ENCODE measurements at regions not wholly inside any gene's neighbourhood (a gene's known extent, or its start where the extent isn't known, plus 50 kb on each side); places are given as distances from the start of the nearest gene placed in this dataset.
A peak's percentile ranks its signal among the peaks of the same experiment; 100 is the strongest.
"Not testable (repeated sequence)": the region's sequence is repeated elsewhere in the genome, so short reads cannot be mapped to it uniquely, and the experiment has no call there.

GRCh38 chr17:62255791-62256190 is 124.6 kb upstream of the EFCAB3 start:
- H3K9me3 ChIP-seq (ENCODE audit: control insufficient read depth, insufficient read depth, low read depth, low read length); POLR2A ChIA-PET; H3K4me3 ChIP-seq (ENCODE audit: low read depth in 2 of 2, low read length in 2 of 2); intact Hi-C loops (cut with micrococcal nuclease; ENCODE audit: unreplicated experiment); BruUV-seq (replicated peaks); DNase-seq (ENCODE audit: low read depth, low spot score); in situ Hi-C loops (cut with HindIII; ENCODE audit: low pct_unique_long_range_greater_than_20kb, low sequenced_read_pairs); CTCF ChIA-PET; H3K4me1 ChIP-seq (ENCODE audit: control insufficient read depth, insufficient read depth, low read length); ATAC-seq; H3K27ac ChIP-seq (ENCODE audit: low read length); H3K36me3 ChIP-seq (ENCODE audit: control insufficient read depth, insufficient read depth, low read length); H3K27me3 ChIP-seq (ENCODE audit: control insufficient read depth, insufficient read depth, low read length): not testable (repeated sequence)

GRCh38 chr17:62242076-62242475 is 138.3 kb upstream of the EFCAB3 start:
- in situ Hi-C loops (cut with HindIII; ENCODE audit: low pct_unique_long_range_greater_than_20kb, low sequenced_read_pairs): not testable (repeated sequence)

GRCh38 chr17:62239569-62239968 is 140.8 kb upstream of the EFCAB3 start:
- DNase-seq (ENCODE audit: low read depth, low spot score); H3K4me1 ChIP-seq (ENCODE audit: control insufficient read depth, insufficient read depth, low read length); POLR2A ChIA-PET; H3K9me3 ChIP-seq (ENCODE audit: control insufficient read depth, insufficient read depth, low read depth, low read length); in situ Hi-C loops (cut with HindIII; ENCODE audit: low pct_unique_long_range_greater_than_20kb, low sequenced_read_pairs); ATAC-seq; H3K36me3 ChIP-seq (ENCODE audit: control insufficient read depth, insufficient read depth, low read length); H3K4me3 ChIP-seq (ENCODE audit: low read depth in 2 of 2, low read length in 2 of 2); H3K27me3 ChIP-seq (ENCODE audit: control insufficient read depth, insufficient read depth, low read length); H3K27ac ChIP-seq (ENCODE audit: low read length); BruUV-seq (replicated peaks); intact Hi-C loops (cut with micrococcal nuclease; ENCODE audit: unreplicated experiment): not testable (repeated sequence)
- CTCF ChIA-PET: interaction anchor here (0.7 kb wide), 2 partner anchors 38 to 127 kb away, joined by 5 read pairs; no protein-coding TSS in a partner anchor

More at GRCh38 chr17:62242076-62242475, 138.3 kb upstream of the EFCAB3 start:
- H3K36me3 ChIP-seq (ENCODE audit: control insufficient read depth, insufficient read depth, low read length); H3K4me3 ChIP-seq (ENCODE audit: low read depth in 2 of 2, low read length in 2 of 2); POLR2A ChIA-PET; intact Hi-C loops (cut with micrococcal nuclease; ENCODE audit: unreplicated experiment); H3K4me1 ChIP-seq (ENCODE audit: control insufficient read depth, insufficient read depth, low read length); DNase-seq (ENCODE audit: low read depth, low spot score); BruUV-seq (replicated peaks); H3K27ac ChIP-seq (ENCODE audit: low read length); H3K9me3 ChIP-seq (ENCODE audit: control insufficient read depth, insufficient read depth, low read depth, low read length); CTCF ChIA-PET; H3K27me3 ChIP-seq (ENCODE audit: control insufficient read depth, insufficient read depth, low read length): not testable (repeated sequence)
- ATAC-seq: peak; percentile 56; the same call in 1 of the 2 replicates

GRCh38 chr17:62238551-62239338 is 141.6 kb upstream of the EFCAB3 start:
- intact Hi-C loops (cut with micrococcal nuclease; ENCODE audit: unreplicated experiment); H3K9me3 ChIP-seq (ENCODE audit: control insufficient read depth, insufficient read depth, low read depth, low read length); in situ Hi-C loops (cut with HindIII; ENCODE audit: low pct_unique_long_range_greater_than_20kb, low sequenced_read_pairs): not testable (repeated sequence)

GRCh38 chr17:62233822-62234481 is 146.4 kb upstream of the EFCAB3 start:
- ATAC-seq; H3K27ac ChIP-seq (ENCODE audit: low read length); DNase-seq (ENCODE audit: low read depth, low spot score); POLR2A ChIA-PET; intact Hi-C loops (cut with micrococcal nuclease; ENCODE audit: unreplicated experiment); H3K27me3 ChIP-seq (ENCODE audit: control insufficient read depth, insufficient read depth, low read length); H3K9me3 ChIP-seq (ENCODE audit: control insufficient read depth, insufficient read depth, low read depth, low read length); H3K4me3 ChIP-seq (ENCODE audit: low read depth in 2 of 2, low read length in 2 of 2); H3K36me3 ChIP-seq (ENCODE audit: control insufficient read depth, insufficient read depth, low read length); in situ Hi-C loops (cut with HindIII; ENCODE audit: low pct_unique_long_range_greater_than_20kb, low sequenced_read_pairs); H3K4me1 ChIP-seq (ENCODE audit: control insufficient read depth, insufficient read depth, low read length); BruUV-seq (replicated peaks): not testable (repeated sequence)
- CTCF ChIA-PET: interaction anchor here (0.7 kb wide), 1 partner anchor 74 kb away, joined by 3 read pairs; no protein-coding TSS in a partner anchor

More at GRCh38 chr17:62238551-62239338, 141.6 kb upstream of the EFCAB3 start:
- DNase-seq (ENCODE audit: low read depth, low spot score); H3K4me3 ChIP-seq (ENCODE audit: low read depth in 2 of 2, low read length in 2 of 2); H3K4me1 ChIP-seq (ENCODE audit: control insufficient read depth, insufficient read depth, low read length); POLR2A ChIA-PET; H3K27ac ChIP-seq (ENCODE audit: low read length); ATAC-seq; BruUV-seq (replicated peaks); H3K27me3 ChIP-seq (ENCODE audit: control insufficient read depth, insufficient read depth, low read length); H3K36me3 ChIP-seq (ENCODE audit: control insufficient read depth, insufficient read depth, low read length); CTCF ChIA-PET: not testable (repeated sequence)

GRCh38 chr17:62231293-62231692 is 149.1 kb upstream of the EFCAB3 start:
- DNase-seq (ENCODE audit: low read depth, low spot score); POLR2A ChIA-PET; H3K4me3 ChIP-seq (ENCODE audit: low read depth in 2 of 2, low read length in 2 of 2); ATAC-seq; BruUV-seq (replicated peaks); H3K27me3 ChIP-seq (ENCODE audit: control insufficient read depth, insufficient read depth, low read length); intact Hi-C loops (cut with micrococcal nuclease; ENCODE audit: unreplicated experiment); in situ Hi-C loops (cut with HindIII; ENCODE audit: low pct_unique_long_range_greater_than_20kb, low sequenced_read_pairs); H3K4me1 ChIP-seq (ENCODE audit: control insufficient read depth, insufficient read depth, low read length); H3K9me3 ChIP-seq (ENCODE audit: control insufficient read depth, insufficient read depth, low read depth, low read length); H3K36me3 ChIP-seq (ENCODE audit: control insufficient read depth, insufficient read depth, low read length); H3K27ac ChIP-seq (ENCODE audit: low read length): not testable (repeated sequence)
- CTCF ChIA-PET: interaction anchor here (0.6 kb wide), 1 partner anchor 122 kb away, joined by 3 read pairs; no protein-coding TSS in a partner anchor
